GM12891 (cell line): ENCODE measurements at regions not wholly inside any gene's neighbourhood (a gene's known extent, or its start where the extent isn't known, plus 50 kb on each side); places are given as distances from the start of the nearest gene placed in this dataset.

ENCODE experiments used
- POLR2A ChIP-seq: IDR thresholded peaks from 2 replicates; pipeline ENCODE4 v1.6.1; 2011; ENCODE audit warnings: low read depth, low read length, control low read depth
- POLR2AphosphoS5 ChIP-seq: IDR thresholded peaks from 2 replicates; pipeline ENCODE4 v1.6.1; 2011; ENCODE audit warnings: low read depth, low read length, control low read depth

DNA sequence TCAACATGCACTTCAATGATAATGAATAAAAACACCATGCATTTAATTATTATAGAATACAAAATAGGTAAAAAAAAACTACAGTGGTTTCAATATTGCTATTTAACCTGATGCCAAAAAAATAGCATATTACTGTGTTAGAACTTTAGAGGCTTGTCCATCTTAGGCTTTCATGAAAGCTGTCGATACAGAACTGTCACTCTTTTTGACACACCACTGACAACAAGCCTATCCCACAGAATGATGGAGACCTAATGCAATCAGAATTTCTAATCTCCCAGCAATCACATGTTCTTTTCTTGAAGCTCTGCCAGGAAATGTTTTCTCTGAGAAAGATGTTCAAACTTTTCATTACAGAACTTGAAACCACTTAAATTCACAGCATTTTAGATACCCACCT, 490.3 kb upstream of the EPHA6 start:
- TF ChIP-seq POLR2AphosphoS5 (no peak), POLR2A (no peak)
